ENCODE measurements at regions not wholly inside any gene's neighbourhood (a gene's known extent, or its start where the extent isn't known, plus 50 kb on each side); places are given as distances from the start of the nearest gene placed in this dataset.

DNA sequence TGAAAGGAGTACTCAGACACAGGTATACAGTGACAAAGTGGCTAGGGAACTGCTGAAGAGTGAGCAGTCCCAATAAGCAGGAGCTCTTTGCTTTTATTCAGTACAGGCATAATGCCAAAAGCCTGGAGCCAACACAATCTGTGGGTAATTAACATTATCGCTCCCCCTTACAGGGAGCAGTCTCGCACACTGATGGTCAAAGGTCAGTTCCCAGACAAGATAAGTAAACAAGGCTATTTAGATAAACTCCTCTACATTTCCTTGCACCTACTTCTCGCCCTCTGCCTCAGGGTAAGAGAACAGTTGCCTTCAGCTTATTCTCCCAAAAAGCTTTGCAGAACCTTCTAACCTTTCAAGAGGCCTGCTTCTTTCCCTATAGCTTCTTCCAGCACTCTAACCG, 73.9 kb upstream of the TAF9B start:
- FAIRE-seq (no peak), DNase-seq (ENCODE audit: low read depth in 1 of 2, low spot score in 2 of 2) (no peak)
- Histone ChIP-seq H4K8ac (ENCODE audit: extremely low read depth, insufficient read depth, low read length) (no peak overlapping the region), H3K9ac (replicated peaks in 1 of 4; ENCODE audit: extremely low read depth in 1 of 4, low read depth in 3 of 4, low read length in 3 of 4) (no peak overlapping the region), H3K56ac (replicated peaks; ENCODE audit: insufficient read length, low read depth, low read length) (no peak overlapping the region), H3K36me3 (ENCODE audit: control insufficient read depth in 2 of 4, insufficient read depth in 4 of 4, low read length in 3 of 4) (no peaks in the 10 kb centered on the region), H3K4ac (replicated peaks; ENCODE audit: insufficient read length, low read depth, low read length) (no peak overlapping the region), H3K4me1 (replicated peaks in 1 of 4; ENCODE audit: control insufficient read depth in 3 of 4, insufficient read depth in 4 of 4, low read length in 3 of 4) (no peaks in the 10 kb centered on the region), H2BK120ac (replicated peaks; ENCODE audit: low read depth, low read length) (no peak overlapping the region), H4K5ac (ENCODE audit: insufficient read length, low read depth, low read length) (no peak overlapping the region), H3K9me3 (ENCODE audit: insufficient read depth in 2 of 2, low read depth in 1 of 2, low read length in 1 of 2) (no peaks in the 10 kb centered on the region), H3K79me2 (ENCODE audit: control insufficient read depth in 1 of 2, insufficient read depth in 2 of 2, low read length in 2 of 2) (no peaks in the 10 kb centered on the region), H3K4me3 (ENCODE audit: extremely low read depth in 1 of 4, insufficient read depth in 2 of 4, low read depth in 3 of 4, low read length in 4 of 4) (no peak overlapping the region), H3K14ac (ENCODE audit: insufficient read length) (no peak overlapping the region), H4K91ac (replicated peaks; ENCODE audit: insufficient read length, low read length) (no peak overlapping the region), H4K20me1 (replicated peaks in 1 of 2; ENCODE audit: control insufficient read depth in 1 of 2, insufficient read depth in 2 of 2, low read length in 2 of 2) (no peaks in the 10 kb centered on the region), H2AK5ac (ENCODE audit: low read depth, low read length) (no peak overlapping the region), H2BK5ac (ENCODE audit: low read depth, low read length) (no peak overlapping the region), H3K27ac (ENCODE audit: low read depth, low read length) (no peak overlapping the region), H3K18ac (ENCODE audit: extremely low read depth, low read length) (no peak overlapping the region), H3K27me3 (replicated peaks in 1 of 4; ENCODE audit: control insufficient read depth in 3 of 4, extremely low read depth in 1 of 4, insufficient read depth in 3 of 4, low read length in 3 of 4) (no peaks in the 10 kb centered on the region), H3K79me1 (ENCODE audit: low read depth, low read length) (no peaks in the 10 kb centered on the region), H2BK15ac (ENCODE audit: low read length) (no peak overlapping the region), H3K4me2 (ENCODE audit: insufficient read depth in 1 of 2, low read depth in 2 of 2, low read length in 2 of 2) (no peak overlapping the region), H2AFZ (ENCODE audit: low read length) (no peak overlapping the region), H3K23me2 (ENCODE audit: low read depth, low read length) (no peaks in the 10 kb centered on the region), H2BK20ac (ENCODE audit: low read length) (no peak overlapping the region), H3K23ac (ENCODE audit: insufficient read length) (no peak overlapping the region), H2BK12ac (ENCODE audit: low read depth, low read length) (no peak overlapping the region)
- CTCF ChIA-PET (ENCODE audit: partially characterized antibody) = interaction anchor here (1.1 kb wide), 1 partner anchor 12 kb away, joined by 3 read pairs; no protein-coding TSS in a partner anchor
- WGBS, 2 experiments (ENCODE audit: extremely low coverage in 1 of 2, insufficient coverage in 1 of 2, insufficient read length in 1 of 2, insufficient replicate concordance in 2 of 2, low coverage in 1 of 2, low lambda C conversion rate in 2 of 2, missing lambda C conversion rate in 1 of 2) = 90% methylated on average over 3 of the region's 4 CpGs; no CpG with 5 or more reads in 1 of the 2 experiments
- POLR2A ChIA-PET (ENCODE audit: partially characterized antibody) = no interaction called here
- TF ChIP-seq, protein P1, sequence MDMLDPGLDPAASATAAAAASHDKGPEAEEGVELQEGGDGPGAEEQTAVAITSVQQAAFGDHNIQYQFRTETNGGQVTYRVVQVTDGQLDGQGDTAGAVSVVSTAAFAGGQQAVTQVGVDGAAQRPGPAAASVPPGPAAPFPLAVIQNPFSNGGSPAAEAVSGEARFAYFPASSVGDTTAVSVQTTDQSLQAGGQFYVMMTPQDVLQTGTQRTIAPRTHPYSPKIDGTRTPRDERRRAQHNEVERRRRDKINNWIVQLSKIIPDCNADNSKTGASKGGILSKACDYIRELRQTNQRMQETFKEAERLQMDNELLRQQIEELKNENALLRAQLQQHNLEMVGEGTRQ (IDR thresholded peaks at IDR 0.05; ENCODE audit: low read length) = no peak
- TF ChIP-seq JUND (IDR thresholded peaks at IDR 0.05; ENCODE audit: low read length) = no peak
- TF ChIP-seq SP1 (IDR thresholded peaks at IDR 0.05; ENCODE audit: low read depth, low read length) = no peak
- TF ChIP-seq, protein P2, sequence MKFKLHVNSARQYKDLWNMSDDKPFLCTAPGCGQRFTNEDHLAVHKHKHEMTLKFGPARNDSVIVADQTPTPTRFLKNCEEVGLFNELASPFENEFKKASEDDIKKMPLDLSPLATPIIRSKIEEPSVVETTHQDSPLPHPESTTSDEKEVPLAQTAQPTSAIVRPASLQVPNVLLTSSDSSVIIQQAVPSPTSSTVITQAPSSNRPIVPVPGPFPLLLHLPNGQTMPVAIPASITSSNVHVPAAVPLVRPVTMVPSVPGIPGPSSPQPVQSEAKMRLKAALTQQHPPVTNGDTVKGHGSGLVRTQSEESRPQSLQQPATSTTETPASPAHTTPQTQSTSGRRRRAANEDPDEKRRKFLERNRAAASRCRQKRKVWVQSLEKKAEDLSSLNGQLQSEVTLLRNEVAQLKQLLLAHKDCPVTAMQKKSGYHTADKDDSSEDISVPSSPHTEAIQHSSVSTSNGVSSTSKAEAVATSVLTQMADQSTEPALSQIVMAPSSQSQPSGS (IDR thresholded peaks at IDR 0.05; ENCODE audit: low read length) = no peak
- TF ChIP-seq ASH2L (IDR thresholded peaks at IDR 0.05; ENCODE audit: low read length) = no peak
- TF ChIP-seq NANOG (IDR thresholded peaks at IDR 0.05; ENCODE audit: insufficient read depth, low read depth, low read length, poor library complexity, severe bottlenecking) = no peak
- TF ChIP-seq RXRA (IDR thresholded peaks at IDR 0.05; ENCODE audit: insufficient read depth, low read depth, low read length) = no peak
- no peak for TF ChIP-seq POU5F1 (IDR thresholded peaks at IDR 0.05; ENCODE audit: low read depth, low read length)
- no peak for TF ChIP-seq CHD2 (IDR thresholded peaks at IDR 0.05; ENCODE audit: low read length)
- no peak for TF ChIP-seq FOSL1 (IDR thresholded peaks at IDR 0.05; ENCODE audit: insufficient read depth, low read depth, low read length)
- TF ChIP-seq CBX8 (IDR thresholded peaks at IDR 0.05; ENCODE audit: borderline replicate concordance, low read depth, low read length) = no peak
- TF ChIP-seq HDAC2 (IDR thresholded peaks at IDR 0.05; ENCODE audit: borderline replicate concordance in 1 of 2, low read depth in 2 of 2, low read length in 2 of 2) = no peak
- TF ChIP-seq YY1 (IDR thresholded peaks at IDR 0.05; ENCODE audit: low read depth, low read length) = no peak
